Esophagus mucosa (tissue), 1 donor: ENCODE measurements at regions not wholly inside any gene's neighbourhood (a gene's known extent, or its start where the extent isn't known, plus 50 kb on each side); places are given as distances from the start of the nearest gene placed in this dataset.
A peak's percentile ranks its signal among the peaks of the same experiment; 100 is the strongest.

Experiments used
- ATAC-seq: fragments of 200-7000 bp; cut with Tn5 transposase; one replicate; pipeline ENCODE4 v1.9.1; 2020
- donor health status: DM: yes; HTN: yes; CAD: no.

DNA sequence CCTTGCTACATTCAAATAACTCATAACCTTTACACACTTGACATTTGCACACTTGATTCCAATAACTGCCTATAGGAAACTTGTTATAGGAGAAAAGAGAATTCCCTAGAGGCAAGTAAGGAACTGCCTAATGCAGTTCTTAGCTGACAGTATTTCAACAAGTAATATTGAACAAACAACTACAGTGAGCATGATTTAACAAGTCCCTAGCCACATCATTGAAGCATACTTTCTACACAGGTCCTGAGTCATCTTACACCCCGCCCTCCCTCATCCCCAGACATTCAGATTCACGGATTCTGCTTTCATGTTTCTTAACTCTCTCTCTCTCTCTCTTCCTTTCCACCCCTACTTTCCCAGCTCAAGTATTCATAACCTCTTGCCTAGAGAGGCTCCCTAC, 153.5 kb downstream of the LSM5 start:
- peak; percentile 97 for ATAC-seq

DNA sequence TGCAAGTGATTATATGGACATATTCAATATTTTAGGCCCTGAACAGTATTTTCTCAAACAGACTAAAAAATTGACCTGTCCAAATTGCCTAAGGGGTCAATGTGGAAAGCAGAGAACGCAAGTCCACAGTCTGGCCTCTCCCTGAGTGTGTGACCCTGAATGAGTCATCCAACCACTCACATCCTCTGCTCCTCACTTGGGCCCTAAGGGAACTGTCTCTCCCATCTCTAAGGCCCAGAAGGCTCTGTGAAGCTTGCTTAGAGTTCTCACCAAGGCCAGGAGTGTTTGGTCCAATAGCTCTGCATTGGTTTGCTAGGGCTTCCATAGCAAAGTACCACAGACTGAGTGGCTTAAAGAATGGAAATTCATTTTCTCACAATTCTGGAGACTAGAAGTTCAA, 155.1 kb downstream of the LSM5 start:
- no peak for ATAC-seq

DNA sequence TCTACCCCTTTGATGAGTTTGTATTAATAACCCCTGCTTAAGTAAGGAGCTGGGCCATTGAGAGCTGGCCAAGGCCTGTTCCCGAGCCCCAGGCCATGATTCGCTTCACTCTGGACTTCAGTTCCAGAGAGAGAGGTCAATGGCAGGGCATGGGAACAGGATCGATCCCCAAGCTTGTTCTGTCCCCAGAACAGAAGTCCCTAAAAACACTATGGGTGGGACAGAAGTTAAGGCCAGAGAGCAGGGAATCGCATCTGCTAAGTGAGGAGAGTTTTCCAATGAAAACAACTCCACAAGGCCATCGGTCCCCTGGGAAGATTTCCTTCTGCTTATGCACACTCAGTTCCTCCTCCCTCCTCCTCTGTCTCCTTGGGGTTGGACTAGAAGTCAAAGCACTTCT, 159.6 kb downstream of the LSM5 start:
- ATAC-seq: no peak

GRCh38 chr7:32326078-32326477, 164.1 kb downstream of the LSM5 start:
- ATAC-seq: no peak

GRCh38 chr7:32323712-32324111, 166.5 kb downstream of the LSM5 start:
- no peak for ATAC-seq

GRCh38 chr7:32319012-32319382, 171.2 kb downstream of the LSM5 start:
- ATAC-seq: no peak

GRCh38 chr7:32318300-32319011, 171.7 kb downstream of the LSM5 start:
- no peak for ATAC-seq

DNA sequence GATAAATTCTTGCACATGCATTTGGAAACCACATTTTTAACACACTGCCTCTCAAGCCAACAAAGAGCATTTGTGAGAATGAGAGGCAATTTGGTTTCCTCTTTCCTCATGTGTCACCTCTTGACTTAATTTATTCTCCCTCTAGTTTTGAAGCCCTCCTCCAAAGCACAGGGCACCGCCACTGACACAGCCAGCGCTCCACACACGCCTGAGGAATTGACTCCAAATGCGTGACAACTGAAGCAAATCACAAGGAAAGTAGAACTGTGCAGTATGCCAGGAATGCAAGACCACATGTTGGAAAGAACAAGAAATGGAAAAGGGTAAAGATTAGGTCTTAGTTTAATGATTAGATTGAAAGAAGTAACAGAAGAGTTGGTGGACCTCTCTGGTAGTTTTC, 173.3 kb downstream of the LSM5 start:
- ATAC-seq: no peak

GRCh38 chr7:32314761-32315160, 175.4 kb downstream of the LSM5 start:
- no peak for ATAC-seq

DNA sequence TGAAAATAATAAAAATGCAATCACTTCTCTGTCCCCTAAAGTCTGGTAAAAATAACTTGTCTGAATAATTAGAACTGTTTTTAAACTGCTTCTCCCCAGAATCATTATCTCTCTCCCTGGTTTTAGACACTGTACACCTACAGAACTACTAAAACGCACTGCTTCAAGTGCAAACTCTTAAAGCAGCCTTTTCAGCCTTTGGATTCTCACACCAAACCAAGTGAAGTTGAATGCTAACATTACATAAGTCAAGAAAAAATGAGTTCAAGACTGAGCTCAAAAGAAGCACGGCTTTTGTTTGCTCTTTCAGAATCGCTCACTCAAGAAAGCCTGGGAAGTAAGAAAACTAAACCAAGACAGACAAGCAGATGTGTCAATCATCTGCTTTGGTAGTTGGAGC, 188.8 kb downstream of the LSM5 start:
- no peak for ATAC-seq

- no peak for ATAC-seq
These were observed 191.0 kb downstream of the LSM5 start for GRCh38 chr7:32299133-32299702.

GRCh38 chr7:32298408-32299132, 191.6 kb downstream of the LSM5 start:
- peak; percentile 25 for ATAC-seq

- no peak for ATAC-seq
These were observed 196.3 kb downstream of the LSM5 start for GRCh38 chr7:32293833-32294232.

- ATAC-seq: no peak
These were observed 200.3 kb downstream of the LSM5 start for GRCh38 chr7:32289651-32290414.

DNA sequence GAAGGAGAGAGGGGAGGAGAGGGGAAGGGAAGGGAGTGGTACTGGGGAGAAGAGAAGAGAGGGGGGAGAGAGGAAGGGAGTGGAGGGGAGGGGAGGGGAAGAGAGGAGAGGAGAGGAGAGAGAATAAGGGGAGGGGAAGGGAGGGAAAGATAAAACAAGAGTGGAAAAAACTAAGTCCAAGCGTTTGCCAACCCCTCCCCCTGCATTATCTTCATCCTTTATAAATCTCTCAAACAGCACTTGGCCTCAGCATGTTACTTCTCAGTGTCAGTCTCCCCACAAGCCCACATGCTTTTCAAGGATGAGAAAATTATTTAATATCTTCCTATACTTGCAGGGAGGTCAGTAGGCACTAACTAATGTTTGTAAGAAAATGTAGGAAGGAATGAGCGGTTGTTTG, 204.5 kb downstream of the LSM5 start:
- no peak for ATAC-seq

DNA sequence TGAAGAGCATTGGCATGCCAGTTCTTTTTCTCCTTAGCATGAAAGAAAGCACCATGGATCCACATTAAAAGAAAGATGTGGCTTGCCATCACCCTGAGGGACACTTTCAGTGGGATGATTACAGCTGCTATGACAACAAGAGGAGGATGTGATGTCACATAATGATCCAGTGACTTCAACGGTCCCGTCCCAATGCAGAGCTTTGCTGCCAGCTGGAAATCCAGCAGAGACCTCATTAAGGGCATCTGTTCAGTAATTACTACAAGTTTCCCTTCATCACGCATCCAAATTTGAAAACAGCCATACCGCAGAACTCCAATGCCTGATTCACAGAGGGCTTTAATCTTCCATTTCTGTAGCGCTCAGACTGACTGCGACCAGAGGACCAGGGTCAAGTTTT, 206.6 kb downstream of the LSM5 start:
- ATAC-seq: no peak

DNA sequence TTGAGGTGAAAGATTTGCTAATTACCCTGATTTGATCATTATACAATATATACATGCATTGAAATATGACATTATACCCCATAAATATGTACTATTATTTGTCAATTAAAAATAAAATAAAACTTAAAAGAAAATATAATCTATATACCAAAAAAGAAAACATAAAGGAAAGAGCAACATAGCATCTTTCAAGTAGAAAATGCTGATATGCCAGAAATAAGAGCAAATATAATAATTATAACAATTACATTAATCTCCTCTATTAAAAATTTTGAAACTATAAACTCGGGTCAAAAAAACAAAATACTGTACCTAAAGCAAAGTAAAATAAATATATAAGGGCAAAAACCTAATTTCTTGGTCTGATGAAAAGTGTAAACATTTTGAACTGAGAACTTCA, 209.3 kb upstream of the PDE1C start:
- no peak for ATAC-seq

- no peak for ATAC-seq
These were observed 205.2 kb upstream of the PDE1C start for GRCh38 chr7:32275216-32276009.

DNA sequence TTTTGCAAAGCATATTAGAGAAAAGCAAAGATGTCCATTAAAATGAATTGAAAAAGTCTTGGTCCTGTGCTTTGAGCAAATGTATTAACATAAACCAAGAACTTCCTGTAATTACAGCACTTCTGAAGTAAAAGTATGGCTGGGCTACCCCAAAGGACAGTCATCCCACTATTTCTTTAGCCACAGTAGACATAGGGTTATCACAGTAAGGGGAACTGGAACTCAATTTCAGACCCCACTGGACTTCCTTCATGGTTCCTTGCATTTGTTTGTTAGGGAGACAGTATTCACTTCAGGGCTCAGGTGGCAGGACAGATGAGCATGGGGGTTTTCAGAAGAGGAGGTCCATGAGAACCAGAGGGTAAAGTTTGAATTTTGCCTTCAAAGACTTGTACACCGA, 203.1 kb upstream of the PDE1C start:
- ATAC-seq: no peak

DNA sequence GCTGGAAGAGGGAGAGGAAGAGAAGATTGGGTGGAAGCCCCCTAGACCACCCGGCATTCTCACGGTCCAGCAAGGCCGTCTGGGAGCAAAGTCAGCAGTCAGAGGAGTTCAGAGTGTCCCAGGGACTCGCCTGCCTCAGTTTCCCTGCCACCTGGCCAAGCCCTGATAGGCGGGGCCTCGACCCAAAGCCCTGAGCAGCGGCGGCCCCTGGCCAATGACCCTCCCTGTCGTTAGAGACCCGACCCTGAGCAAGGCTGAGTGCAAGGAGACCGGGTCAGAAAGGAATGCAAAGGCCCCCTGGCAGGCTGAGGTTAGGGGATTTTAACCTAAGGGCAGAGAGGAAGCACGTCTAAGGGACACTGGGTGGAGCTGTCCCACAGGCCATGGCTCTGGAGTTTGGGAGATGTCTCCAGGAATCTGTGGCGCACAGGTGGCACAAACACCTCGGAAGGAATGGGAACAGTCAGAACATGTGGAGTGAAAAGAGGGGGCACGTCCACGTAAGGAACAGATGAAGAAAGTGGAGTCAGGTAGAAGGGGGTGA, 196.8 kb upstream of the PDE1C start:
- ATAC-seq: no peak

- ATAC-seq: no peak
These were observed 194.6 kb upstream of the PDE1C start for GRCh38 chr7:32264702-32265284.

GRCh38 chr7:32263611-32264010, 193.4 kb upstream of the PDE1C start:
- ATAC-seq: no peak
